ENCODE measurements at regions not wholly inside any gene's neighbourhood (a gene's known extent, or its start where the extent isn't known, plus 50 kb on each side); places are given as distances from the start of the nearest gene placed in this dataset.

DNA sequence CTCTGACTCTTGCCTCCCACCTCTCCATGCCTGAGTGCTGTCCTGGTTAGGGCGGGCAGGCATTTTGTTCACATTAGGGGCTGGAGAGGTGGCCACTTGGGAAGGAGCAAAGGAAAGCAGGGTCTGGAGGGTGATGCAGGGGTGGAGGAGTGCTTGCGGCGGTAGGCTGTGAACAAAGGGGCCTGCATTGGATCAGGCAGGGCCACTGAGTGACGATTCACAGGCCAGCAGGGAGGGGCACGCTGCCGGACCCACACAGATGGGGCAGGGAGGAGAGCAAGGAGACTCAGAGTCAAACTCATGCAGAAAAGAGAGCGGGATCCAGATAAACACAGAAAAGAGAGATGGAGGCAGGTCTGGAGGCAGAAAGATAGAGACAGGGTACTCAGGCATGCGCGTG, 58.4 kb upstream of the TBX3 start:
- TF ChIP-seq, protein P1, sequence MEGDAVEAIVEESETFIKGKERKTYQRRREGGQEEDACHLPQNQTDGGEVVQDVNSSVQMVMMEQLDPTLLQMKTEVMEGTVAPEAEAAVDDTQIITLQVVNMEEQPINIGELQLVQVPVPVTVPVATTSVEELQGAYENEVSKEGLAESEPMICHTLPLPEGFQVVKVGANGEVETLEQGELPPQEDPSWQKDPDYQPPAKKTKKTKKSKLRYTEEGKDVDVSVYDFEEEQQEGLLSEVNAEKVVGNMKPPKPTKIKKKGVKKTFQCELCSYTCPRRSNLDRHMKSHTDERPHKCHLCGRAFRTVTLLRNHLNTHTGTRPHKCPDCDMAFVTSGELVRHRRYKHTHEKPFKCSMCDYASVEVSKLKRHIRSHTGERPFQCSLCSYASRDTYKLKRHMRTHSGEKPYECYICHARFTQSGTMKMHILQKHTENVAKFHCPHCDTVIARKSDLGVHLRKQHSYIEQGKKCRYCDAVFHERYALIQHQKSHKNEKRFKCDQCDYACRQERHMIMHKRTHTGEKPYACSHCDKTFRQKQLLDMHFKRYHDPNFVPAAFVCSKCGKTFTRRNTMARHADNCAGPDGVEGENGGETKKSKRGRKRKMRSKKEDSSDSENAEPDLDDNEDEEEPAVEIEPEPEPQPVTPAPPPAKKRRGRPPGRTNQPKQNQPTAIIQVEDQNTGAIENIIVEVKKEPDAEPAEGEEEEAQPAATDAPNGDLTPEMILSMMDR (IDR thresholded peaks at IDR 0.05; ENCODE audit: low read depth, low read length, missing input control): no peak
- TF ChIP-seq YY1 (IDR thresholded peaks at IDR 0.05): no peak
- TF ChIP-seq, protein P2, sequence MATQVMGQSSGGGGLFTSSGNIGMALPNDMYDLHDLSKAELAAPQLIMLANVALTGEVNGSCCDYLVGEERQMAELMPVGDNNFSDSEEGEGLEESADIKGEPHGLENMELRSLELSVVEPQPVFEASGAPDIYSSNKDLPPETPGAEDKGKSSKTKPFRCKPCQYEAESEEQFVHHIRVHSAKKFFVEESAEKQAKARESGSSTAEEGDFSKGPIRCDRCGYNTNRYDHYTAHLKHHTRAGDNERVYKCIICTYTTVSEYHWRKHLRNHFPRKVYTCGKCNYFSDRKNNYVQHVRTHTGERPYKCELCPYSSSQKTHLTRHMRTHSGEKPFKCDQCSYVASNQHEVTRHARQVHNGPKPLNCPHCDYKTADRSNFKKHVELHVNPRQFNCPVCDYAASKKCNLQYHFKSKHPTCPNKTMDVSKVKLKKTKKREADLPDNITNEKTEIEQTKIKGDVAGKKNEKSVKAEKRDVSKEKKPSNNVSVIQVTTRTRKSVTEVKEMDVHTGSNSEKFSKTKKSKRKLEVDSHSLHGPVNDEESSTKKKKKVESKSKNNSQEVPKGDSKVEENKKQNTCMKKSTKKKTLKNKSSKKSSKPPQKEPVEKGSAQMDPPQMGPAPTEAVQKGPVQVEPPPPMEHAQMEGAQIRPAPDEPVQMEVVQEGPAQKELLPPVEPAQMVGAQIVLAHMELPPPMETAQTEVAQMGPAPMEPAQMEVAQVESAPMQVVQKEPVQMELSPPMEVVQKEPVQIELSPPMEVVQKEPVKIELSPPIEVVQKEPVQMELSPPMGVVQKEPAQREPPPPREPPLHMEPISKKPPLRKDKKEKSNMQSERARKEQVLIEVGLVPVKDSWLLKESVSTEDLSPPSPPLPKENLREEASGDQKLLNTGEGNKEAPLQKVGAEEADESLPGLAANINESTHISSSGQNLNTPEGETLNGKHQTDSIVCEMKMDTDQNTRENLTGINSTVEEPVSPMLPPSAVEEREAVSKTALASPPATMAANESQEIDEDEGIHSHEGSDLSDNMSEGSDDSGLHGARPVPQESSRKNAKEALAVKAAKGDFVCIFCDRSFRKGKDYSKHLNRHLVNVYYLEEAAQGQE (IDR thresholded peaks at IDR 0.05): no peak
- TF ChIP-seq, protein P3, sequence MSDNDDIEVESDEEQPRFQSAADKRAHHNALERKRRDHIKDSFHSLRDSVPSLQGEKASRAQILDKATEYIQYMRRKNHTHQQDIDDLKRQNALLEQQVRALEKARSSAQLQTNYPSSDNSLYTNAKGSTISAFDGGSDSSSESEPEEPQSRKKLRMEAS (IDR thresholded peaks at IDR 0.05): no peak
- no peak for TF ChIP-seq RAD21 (IDR thresholded peaks at IDR 0.05)
- no peak for TF ChIP-seq GABPA (IDR thresholded peaks at IDR 0.05 in 1 of 2, conservative IDR thresholded peaks at IDR 0.05 in 1 of 2)

Measured in liver (tissue), 3 donors.